C4-2B (cell line): ENCODE measurements at regions not wholly inside any gene's neighbourhood (a gene's known extent, or its start where the extent isn't known, plus 50 kb on each side); places are given as distances from the start of the nearest gene placed in this dataset.

Experiments
- H3K27ac ChIP-seq: fragments of 450-650 bp; 2 replicates; pipeline ENCODE4 v1.5.1; 2017
- CTCF ChIP-seq: fragments of 450-650 bp; conservative IDR thresholded peaks from 2 replicates; pipeline ENCODE4 v1.5.1; 2017; ENCODE audit warnings: mild to moderate bottlenecking
- ZFX ChIP-seq: fragments of 450-650 bp; IDR thresholded peaks from 2 replicates; pipeline ENCODE4 v1.6.1; 2017

DNA sequence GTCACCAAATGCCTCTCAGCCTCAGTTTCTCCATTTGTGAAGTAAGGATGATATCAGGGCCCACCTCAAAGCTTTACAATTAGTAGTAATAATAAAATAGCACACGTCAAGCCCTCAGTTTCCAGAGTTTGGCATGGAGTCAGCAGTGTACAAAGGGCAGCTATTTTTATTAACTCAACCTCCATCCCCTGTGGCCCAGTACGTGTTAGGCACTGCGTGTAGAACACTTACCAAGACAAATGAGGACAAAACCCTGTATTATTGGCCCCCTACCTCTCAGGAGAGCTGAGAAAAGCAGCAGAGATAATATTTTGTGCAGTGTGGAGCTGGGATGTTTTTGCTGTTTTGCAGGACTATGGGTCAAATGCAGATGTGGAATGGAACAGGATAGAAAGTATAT lies 280.8 kb downstream of the C12orf75 start:
- TF ChIP-seq CTCF: no peak
- TF ChIP-seq ZFX: no peak
- H3K27ac ChIP-seq: no peak overlapping the region

- TF ChIP-seq CTCF: no peak
- TF ChIP-seq ZFX: no peak
- no peak overlapping the region for H3K27ac ChIP-seq
Observed at GRCh38 chr12:105613269-105613668, 282.8 kb downstream of the C12orf75 start.

DNA sequence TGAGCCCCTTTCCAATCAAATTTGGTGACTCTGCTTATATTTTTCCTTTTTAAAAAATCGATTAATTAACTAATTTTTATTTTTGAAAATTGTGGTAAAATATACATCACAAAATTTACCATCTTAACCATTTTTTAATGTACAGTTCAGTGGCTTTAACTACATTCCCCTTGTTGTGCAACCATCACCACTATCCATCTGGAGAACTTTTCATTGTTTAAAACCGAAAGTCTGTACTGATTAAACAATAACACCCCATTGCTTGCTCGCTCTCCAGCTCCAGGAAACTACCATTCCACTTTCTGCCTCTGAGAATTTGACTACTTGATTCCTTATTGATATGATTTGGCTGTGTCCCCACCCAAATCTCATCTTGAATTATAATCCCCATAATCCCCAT lies 283.4 kb downstream of the C12orf75 start:
- no peak for TF ChIP-seq CTCF
- TF ChIP-seq ZFX: no peak
- no peak overlapping the region for H3K27ac ChIP-seq

DNA sequence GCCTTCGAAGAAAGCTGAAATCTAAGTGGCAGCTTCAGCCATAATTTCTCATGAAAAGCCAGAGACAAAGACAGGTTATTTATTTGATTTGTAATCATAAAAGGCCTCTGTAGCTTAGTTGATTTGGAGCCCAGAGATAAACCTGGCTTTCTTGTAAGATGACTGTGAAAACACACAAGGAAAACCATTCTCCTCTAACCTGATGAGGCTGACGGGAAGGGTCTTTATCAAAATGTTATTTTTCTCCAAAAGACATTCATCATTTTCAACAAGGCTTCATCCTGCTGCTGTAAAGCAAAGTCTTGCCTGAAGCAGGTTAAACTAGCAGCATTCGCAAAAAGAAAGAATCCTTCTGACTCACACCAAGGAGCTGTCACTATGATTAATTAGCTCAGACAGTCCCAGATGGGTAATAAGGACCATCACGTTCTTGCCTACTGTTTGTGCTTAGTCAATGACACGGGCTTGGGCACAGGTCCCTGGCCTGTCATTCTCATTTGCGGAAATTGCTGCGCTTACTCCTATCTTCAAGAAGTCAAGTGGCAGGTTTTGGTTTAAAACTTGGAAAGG lies 286.6 kb downstream of the C12orf75 start:
- TF ChIP-seq CTCF: no peak
- TF ChIP-seq ZFX: no peak
- H3K27ac ChIP-seq: no peak overlapping the region

DNA sequence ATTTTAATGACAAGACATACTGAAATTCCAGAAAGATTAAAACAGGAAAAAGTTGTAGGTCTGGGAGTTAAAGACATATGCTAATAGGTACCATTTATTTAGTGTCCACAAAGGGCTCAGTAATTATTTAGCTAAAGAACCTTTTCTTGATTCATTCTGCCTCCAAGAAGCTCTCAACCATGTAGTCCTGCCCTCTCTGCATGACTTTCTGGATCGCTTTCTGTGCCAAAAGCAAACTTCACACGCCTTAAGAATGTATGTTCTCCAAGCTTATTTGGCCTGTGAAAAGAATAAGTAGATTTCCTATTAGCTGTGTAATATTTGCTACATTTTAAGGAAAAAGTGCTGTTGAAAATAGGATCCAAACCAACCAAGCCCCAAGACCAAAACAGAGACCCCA lies 291.7 kb downstream of the C12orf75 start:
- H3K27ac ChIP-seq: no peak overlapping the region
- TF ChIP-seq ZFX (no peak), CTCF (no peak)

DNA sequence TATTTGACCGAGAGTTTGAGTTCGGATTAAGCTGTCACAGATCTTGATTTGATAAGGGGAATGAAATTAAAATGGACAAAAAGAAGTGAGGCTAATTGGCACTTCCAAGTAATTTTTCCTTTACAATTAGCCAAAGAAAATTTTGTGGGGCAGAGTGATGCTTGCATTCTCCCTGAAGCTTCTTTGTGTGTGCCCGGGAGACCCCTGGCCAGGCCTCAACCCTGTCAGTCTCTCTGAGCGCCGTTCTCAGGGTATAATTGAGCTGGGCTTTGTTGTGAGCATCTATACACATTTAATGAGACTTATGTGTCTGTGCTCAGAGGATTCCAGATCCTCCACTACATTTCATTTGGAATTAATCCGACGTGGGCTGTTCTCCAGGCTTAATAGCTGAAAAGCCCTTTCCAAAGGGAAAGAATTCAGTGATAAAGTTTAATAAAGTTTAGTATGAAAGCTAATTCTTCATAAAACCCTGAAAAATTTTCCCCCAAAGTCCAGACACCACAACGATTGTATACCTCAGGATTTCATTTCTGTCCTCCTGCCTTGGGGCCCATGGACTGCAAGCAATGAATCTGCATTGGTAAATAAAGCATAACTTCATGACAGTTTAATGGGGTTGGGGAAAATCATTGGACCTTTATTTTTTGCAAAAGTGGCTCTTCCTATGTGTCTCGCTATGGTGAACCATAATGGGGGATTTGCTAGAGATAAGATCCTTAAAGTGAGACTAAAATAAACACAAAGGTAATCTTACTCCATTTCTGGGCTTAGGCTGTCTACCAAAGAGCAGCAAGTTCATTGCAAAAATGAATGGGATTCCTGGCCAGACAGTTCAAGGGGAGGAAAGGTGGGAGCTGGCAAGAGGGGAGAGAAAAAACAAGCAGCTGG lies 292.6 kb downstream of the C12orf75 start:
- no peak for TF ChIP-seq CTCF
- no peak for TF ChIP-seq ZFX
- H3K27ac ChIP-seq: no peak overlapping the region

- TF ChIP-seq ZFX (no peak), CTCF (no peak)
- no peak overlapping the region for H3K27ac ChIP-seq
Observed at GRCh38 chr12:105626653-105627052, 296.2 kb downstream of the C12orf75 start.
